ENCODE measurements at regions not wholly inside any gene's neighbourhood (a gene's known extent, or its start where the extent isn't known, plus 50 kb on each side); places are given as distances from the start of the nearest gene placed in this dataset.

GRCh38 chr12:69015831-69016230 is 82.9 kb upstream of the CPM start:
- no peaks in the 10 kb centered on the region for H3K4me1 ChIP-seq

GRCh38 chr12:69019082-69019481 is 86.1 kb upstream of the CPM start:
- H3K27ac ChIP-seq = no peak overlapping the region
- no peaks in the 10 kb centered on the region for H3K27me3 ChIP-seq
- ATAC-seq (no peak), DNase-seq (no peak)
- no peak for TF ChIP-seq CTCF (IDR thresholded peaks at IDR 0.05)
- TF ChIP-seq POLR2A (IDR thresholded peaks at IDR 0.05) = no peak
- no peak overlapping the region for H3K4me3 ChIP-seq
- H3K4me1 ChIP-seq = peaks cover 0 to 4% (median 1%) of the 10 kb centered on the region in 4 donors
- H3K36me3 ChIP-seq = no peaks in the 10 kb centered on the region
- H3K9me3 ChIP-seq = no peaks in the 10 kb centered on the region
- intact Hi-C loops (cut with DNase I) = no loop called here

More at GRCh38 chr12:69015831-69016230, 82.9 kb upstream of the CPM start:
- no peak for DNase-seq
- H3K36me3 ChIP-seq = no peaks in the 10 kb centered on the region
- no peaks in the 10 kb centered on the region for H3K27me3 ChIP-seq
- H3K9me3 ChIP-seq = no peaks in the 10 kb centered on the region
- 73% methylated on average over 5 of the region's 6 CpGs for WGBS (ENCODE audit: insufficient coverage, low coverage, low lambda C conversion rate, missing lambda C conversion rate)
- ATAC-seq = no peak
- no peak overlapping the region for H3K4me3 ChIP-seq
- H3K27ac ChIP-seq = no peak overlapping the region
- intact Hi-C loops (cut with DNase I) = no loop called here
- TF ChIP-seq POLR2A (IDR thresholded peaks at IDR 0.05) = no peak
- no peak for TF ChIP-seq CTCF (IDR thresholded peaks at IDR 0.05)

DNA sequence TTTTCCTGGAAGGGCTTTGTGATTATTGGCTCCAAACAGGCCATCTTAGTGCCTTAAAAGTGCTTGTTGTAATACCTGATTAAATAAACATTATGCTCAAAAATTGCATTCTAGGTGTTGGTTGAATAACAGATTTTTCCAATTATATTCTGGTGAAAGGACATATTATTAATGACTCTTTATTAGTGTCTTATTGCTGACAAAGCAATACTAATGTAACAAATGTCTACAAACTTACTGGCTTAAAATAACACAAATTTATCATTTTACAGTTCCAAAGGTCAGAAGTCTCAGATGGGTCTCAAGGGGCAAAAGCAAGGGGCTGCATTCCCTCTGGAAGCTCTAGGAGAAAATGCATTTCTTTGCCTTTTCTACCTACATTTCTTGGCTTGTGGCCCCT is 86.9 kb upstream of the CPM start:
- H3K36me3 ChIP-seq = no peaks in the 10 kb centered on the region
- no peaks in the 10 kb centered on the region for H3K9me3 ChIP-seq
- intact Hi-C loops (cut with DNase I) = no loop called here
- TF ChIP-seq POLR2A (IDR thresholded peaks at IDR 0.05) = no peak
- TF ChIP-seq CTCF (IDR thresholded peaks at IDR 0.05) = no peak
- no peak overlapping the region for H3K4me3 ChIP-seq
- no peak for DNase-seq
- H3K27me3 ChIP-seq = no peaks in the 10 kb centered on the region
- H3K4me1 ChIP-seq = peaks cover 0 to 8% (median 2%) of the 10 kb centered on the region in 4 donors
- ATAC-seq = no peak
- no peak overlapping the region for H3K27ac ChIP-seq

DNA sequence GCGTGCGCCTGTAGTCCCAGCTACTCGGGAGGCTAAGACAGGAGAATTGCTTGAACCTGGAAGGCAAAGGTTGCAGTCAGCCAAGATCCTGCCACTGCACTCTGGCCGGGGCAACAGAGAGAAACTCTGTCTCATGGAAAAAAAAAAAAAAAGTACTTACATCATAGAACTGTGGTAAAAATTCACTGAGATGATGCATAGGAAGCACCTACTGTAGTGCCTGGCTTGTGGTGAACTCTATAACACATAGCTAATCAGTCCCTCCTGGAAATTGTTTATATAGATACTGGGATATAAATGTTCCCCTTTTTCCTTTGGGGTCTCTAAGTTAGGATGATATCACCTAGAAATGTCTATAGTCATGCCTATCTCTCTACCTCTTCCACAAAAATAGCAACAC is 89.7 kb upstream of the CPM start:
- DNase-seq (no peak), ATAC-seq (no peak)
- Histone ChIP-seq H3K27me3 (no peaks in the 10 kb centered on the region), H3K4me1 (peaks cover 0 to 8% (median 2%) of the 10 kb centered on the region in 4 donors), H3K9me3 (no peaks in the 10 kb centered on the region), H3K27ac (no peak overlapping the region), H3K4me3 (no peak overlapping the region), H3K36me3 (no peaks in the 10 kb centered on the region)
- intact Hi-C loops (cut with DNase I) = no loop called here
- 85% methylated on average over 3 of the region's 4 CpGs for WGBS (ENCODE audit: insufficient coverage, low coverage, low lambda C conversion rate, missing lambda C conversion rate)
- no peak for TF ChIP-seq CTCF (IDR thresholded peaks at IDR 0.05)

GRCh38 chr12:69023840-69024239 is 90.9 kb upstream of the CPM start:
- ATAC-seq (peak in 1 of 4 donors; percentile 11), DNase-seq (no peak)
- no peak for TF ChIP-seq POLR2A (IDR thresholded peaks at IDR 0.05)
- TF ChIP-seq CTCF (IDR thresholded peaks at IDR 0.05) = no peak
- Histone ChIP-seq H3K9me3 (no peaks in the 10 kb centered on the region), H3K4me1 (peaks cover 0 to 8% (median 2%) of the 10 kb centered on the region in 4 donors), H3K27ac (peak overlapping the region; percentile 58 to 77 (median 66)), H3K36me3 (no peaks in the 10 kb centered on the region), H3K27me3 (no peaks in the 10 kb centered on the region), H3K4me3 (no peak overlapping the region)
- 55% methylated on average over 5 of the region's 5 CpGs for WGBS (ENCODE audit: insufficient coverage, low coverage, low lambda C conversion rate, missing lambda C conversion rate)
- intact Hi-C loops (cut with DNase I) = no loop called here
